Neuronal stem cell (in vitro differentiated cells): ENCODE measurements at regions not wholly inside any gene's neighbourhood (a gene's known extent, or its start where the extent isn't known, plus 50 kb on each side); places are given as distances from the start of the nearest gene placed in this dataset.

Experiments used
- DNase-seq: peaks from one replicate; pipeline ENCODE4 v3.0.0-alpha.2; 2013; ENCODE audit warnings: low spot score
- H2AFZ ChIP-seq: one replicate; pipeline ENCODE4 v1.6.1; 2013; ENCODE audit warnings: mild to moderate bottlenecking, low read length, inconsistent platforms
- H2AK5ac ChIP-seq: 2 replicates; pipeline ENCODE4 v1.6.1; 2013; ENCODE audit warnings: low read depth, mild to moderate bottlenecking, inconsistent platforms, low read length, moderate library complexity, mixed read lengths
- H2BK120ac ChIP-seq: 2 replicates; pipeline ENCODE4 v1.6.1; 2013; ENCODE audit warnings: low read depth, mild to moderate bottlenecking, inconsistent platforms, low read length, moderate library complexity, mixed read lengths
- H2BK12ac ChIP-seq: one replicate; pipeline ENCODE4 v1.6.1; 2013; ENCODE audit warnings: low read length, inconsistent platforms
- H2BK15ac ChIP-seq: 2 replicates; pipeline ENCODE4 v1.6.1; 2013; ENCODE audit warnings: mild to moderate bottlenecking, low read length, inconsistent platforms, mixed read lengths
- H2BK5ac ChIP-seq: one replicate; pipeline ENCODE4 v1.6.1; 2013; ENCODE audit warnings: inconsistent platforms, mild to moderate bottlenecking, low read length, moderate library complexity
- H3K14ac ChIP-seq: one replicate; pipeline ENCODE4 v1.6.1; 2013; ENCODE audit warnings: low read length, inconsistent platforms
- H3K18ac ChIP-seq: 2 replicates; pipeline ENCODE4 v1.6.1; 2013; ENCODE audit warnings: low read length, inconsistent platforms
- H3K23ac ChIP-seq: 2 replicates; pipeline ENCODE4 v1.6.1; 2013; ENCODE audit warnings: low read depth, mild to moderate bottlenecking, mixed read lengths, low read length, inconsistent platforms; ENCODE audit not compliant: poor library complexity
- H3K27ac ChIP-seq: replicated peaks from 3 replicates; pipeline ENCODE4 v1.5.1; 2013; ENCODE audit warnings: low read length, inconsistent platforms
- H3K27me3 ChIP-seq, 3 experiments: 2 replicates each; pipeline ENCODE4 v1.6.1; 2013; ENCODE audit warnings: low read length in 3 of 3, mild to moderate bottlenecking in 2 of 3, inconsistent platforms in 1 of 3, low read depth in 1 of 3, mixed read lengths in 1 of 3, moderate library complexity in 1 of 3; ENCODE audit not compliant: control insufficient read depth in 3 of 3, insufficient read depth in 3 of 3
- H3K36me3 ChIP-seq, 2 donors: replicated peaks in 1 of 2; 2 replicates each; pipeline ENCODE4 v1.6.1; 2013; ENCODE audit warnings: low read length in 2 of 2; ENCODE audit not compliant: control insufficient read depth in 2 of 2, insufficient read depth in 2 of 2
- H3K4ac ChIP-seq: 2 replicates; pipeline ENCODE4 v1.6.1; 2013; ENCODE audit warnings: inconsistent platforms, mild to moderate bottlenecking, low read length, moderate library complexity
- H3K4me1 ChIP-seq, 2 donors: 1 replicate in 1 of 2; 2 replicates in 1 of 2; pipeline ENCODE4 v1.6.1; 2013; ENCODE audit warnings: low read length in 2 of 2, low read depth in 1 of 2; ENCODE audit not compliant: control insufficient read depth in 2 of 2, insufficient read depth in 1 of 2
- H3K4me2 ChIP-seq: one replicate; pipeline ENCODE4 v1.6.1; 2013; ENCODE audit warnings: mild to moderate bottlenecking, low read length, inconsistent platforms; ENCODE audit not compliant: insufficient read depth, poor library complexity, severe bottlenecking
- H3K4me3 ChIP-seq, 2 donors: 2 replicates each; pipeline ENCODE4 v1.5.1; 2013; ENCODE audit warnings: low read length in 2 of 2, mild to moderate bottlenecking in 2 of 2, inconsistent platforms in 1 of 2, moderate library complexity in 1 of 2
- H3K79me1 ChIP-seq: one replicate; pipeline ENCODE4 v1.6.1; 2013; ENCODE audit warnings: low read depth, mild to moderate bottlenecking, inconsistent platforms, low read length, moderate library complexity
- H3K9ac ChIP-seq: one replicate; pipeline ENCODE4 v1.6.1; 2013; ENCODE audit warnings: mild to moderate bottlenecking, low read depth, low read length, inconsistent platforms; ENCODE audit not compliant: poor library complexity
- H3K9me3 ChIP-seq, 2 donors: replicated peaks in 1 of 2; 2 replicates each; pipeline versions ENCODE3 to v1.6.1; 2013; ENCODE audit warnings: low read length in 2 of 2, mild to moderate bottlenecking in 2 of 2, inconsistent platforms in 1 of 2, low read depth in 1 of 2, mixed read lengths in 1 of 2, moderate library complexity in 1 of 2; ENCODE audit not compliant: control insufficient read depth in 2 of 2, insufficient read depth in 1 of 2
- H4K8ac ChIP-seq: one replicate; pipeline ENCODE4 v1.6.1; 2013; ENCODE audit warnings: low read depth, mild to moderate bottlenecking, inconsistent platforms, low read length, moderate library complexity
- H4K91ac ChIP-seq: one replicate; pipeline ENCODE4 v1.6.1; 2013; ENCODE audit warnings: low read length, low read depth, mild to moderate bottlenecking, inconsistent platforms; ENCODE audit not compliant: poor library complexity
- WGBS, 2 donors: extraction: QIAGEN DNeasy Blood & Tissue Kit; methylation state at CpG; one replicate each; pipeline ENCODE4 v1.1.7; 2013; ENCODE audit warnings: missing lambda C conversion rate in 2 of 2, mixed read lengths in 1 of 2; ENCODE audit not compliant: insufficient read length in 2 of 2, insufficient replicate concordance in 1 of 2; ENCODE audit errors: extremely low coverage in 2 of 2; 5-methylcytosine and 5-hydroxymethylcytosine counted together

- H3K4me1 ChIP-seq: peaks cover 0 to 4% of the 10 kb centered on the region in 2 donors
- WGBS, 2 donors: no CpG with 5 or more reads among the region's 5 CpGs
- H2BK12ac ChIP-seq: no peak overlapping the region
Observed at GRCh38 chr20:12054556-12054955, 136.9 kb downstream of the BTBD3 start.

GRCh38 chr20:12055161-12055560 is 137.5 kb downstream of the BTBD3 start:
- Histone ChIP-seq H4K8ac (no peak overlapping the region), H3K27ac (no peak overlapping the region), H3K23ac (no peak overlapping the region), H3K9ac (no peak overlapping the region), H3K4ac (no peak overlapping the region), H3K4me3 (no peak overlapping the region), H2AFZ (no peak overlapping the region), H2AK5ac (no peak overlapping the region), H3K9me3 (no peaks in the 10 kb centered on the region), H3K79me1 (no peaks in the 10 kb centered on the region), H3K14ac (no peak overlapping the region), H3K18ac (no peak overlapping the region), H2BK5ac (no peak overlapping the region), H4K91ac (no peak overlapping the region), H3K4me1 (peaks cover 0 to 4% of the 10 kb centered on the region in 2 donors), H2BK120ac (no peak overlapping the region), H3K4me2 (no peak overlapping the region), H3K36me3 (no peaks in the 10 kb centered on the region), H2BK15ac (no peak overlapping the region), H3K27me3 (no peaks in the 10 kb centered on the region), H2BK12ac (no peak overlapping the region)
- DNase-seq: no peak
- no CpG with 5 or more reads among the region's 3 CpGs for WGBS, 2 donors

More at GRCh38 chr20:12054556-12054955, 136.9 kb downstream of the BTBD3 start:
- no peaks in the 10 kb centered on the region for H3K79me1 ChIP-seq
- H3K23ac ChIP-seq: no peak overlapping the region
- no peak overlapping the region for H3K14ac ChIP-seq
- H3K4ac ChIP-seq: no peak overlapping the region
- DNase-seq: no peak
- H3K9ac ChIP-seq: no peak overlapping the region
- no peak overlapping the region for H2AK5ac ChIP-seq
- no peak overlapping the region for H2BK5ac ChIP-seq
- H3K4me2 ChIP-seq: no peak overlapping the region
- no peaks in the 10 kb centered on the region for H3K27me3 ChIP-seq
- no peak overlapping the region for H3K4me3 ChIP-seq
- H4K91ac ChIP-seq: no peak overlapping the region
- no peak overlapping the region for H2BK15ac ChIP-seq
- H3K27ac ChIP-seq: no peak overlapping the region
- no peaks in the 10 kb centered on the region for H3K9me3 ChIP-seq
- H3K36me3 ChIP-seq: no peaks in the 10 kb centered on the region
- H4K8ac ChIP-seq: no peak overlapping the region
- H2AFZ ChIP-seq: no peak overlapping the region
- H2BK120ac ChIP-seq: no peak overlapping the region
- no peak overlapping the region for H3K18ac ChIP-seq

GRCh38 chr20:12056839-12057238 is 139.1 kb downstream of the BTBD3 start:
- H2BK120ac ChIP-seq: no peak overlapping the region
- H4K91ac ChIP-seq: no peak overlapping the region
- H2BK5ac ChIP-seq: no peak overlapping the region
- no peak overlapping the region for H3K9ac ChIP-seq
- H3K36me3 ChIP-seq: no peaks in the 10 kb centered on the region
- no peak overlapping the region for H3K23ac ChIP-seq
- H3K18ac ChIP-seq: no peak overlapping the region
- no peak overlapping the region for H2BK12ac ChIP-seq
- no peak overlapping the region for H3K27ac ChIP-seq
- H3K9me3 ChIP-seq: no peaks in the 10 kb centered on the region
- no CpG with 5 or more reads among the region's 2 CpGs for WGBS, 2 donors
- H2AK5ac ChIP-seq: no peak overlapping the region
- H2AFZ ChIP-seq: no peak overlapping the region
- DNase-seq: no peak
- no peak overlapping the region for H3K4me3 ChIP-seq
- H3K14ac ChIP-seq: no peak overlapping the region
- H2BK15ac ChIP-seq: no peak overlapping the region
- H4K8ac ChIP-seq: no peak overlapping the region
- no peaks in the 10 kb centered on the region for H3K27me3 ChIP-seq
- no peak overlapping the region for H3K4ac ChIP-seq
- no peak overlapping the region for H3K4me2 ChIP-seq
- H3K4me1 ChIP-seq: peaks cover 0 to 4% of the 10 kb centered on the region in 2 donors
- H3K79me1 ChIP-seq: no peaks in the 10 kb centered on the region

GRCh38 chr20:12057778-12058177 is 140.1 kb downstream of the BTBD3 start:
- H2BK15ac ChIP-seq: no peak overlapping the region
- no CpG with 5 or more reads among the region's 6 CpGs for WGBS, 2 donors

More at GRCh38 chr20:12057778-12058177, 140.1 kb downstream of the BTBD3 start:
- no peaks in the 10 kb centered on the region for H3K9me3 ChIP-seq
- no peak overlapping the region for H2BK5ac ChIP-seq
- no peak overlapping the region for H3K4ac ChIP-seq
- H3K4me2 ChIP-seq: no peak overlapping the region
- no peak overlapping the region for H3K14ac ChIP-seq
- no peak overlapping the region for H3K9ac ChIP-seq
- DNase-seq: no peak
- H3K23ac ChIP-seq: no peak overlapping the region
- no peak overlapping the region for H2AFZ ChIP-seq
- no peak overlapping the region for H2BK12ac ChIP-seq
- no peaks in the 10 kb centered on the region for H3K36me3 ChIP-seq
- no peaks in the 10 kb centered on the region for H3K27me3 ChIP-seq
- peaks cover 0 to 4% of the 10 kb centered on the region in 2 donors for H3K4me1 ChIP-seq
- no peaks in the 10 kb centered on the region for H3K79me1 ChIP-seq
- no peak overlapping the region for H4K8ac ChIP-seq
- no peak overlapping the region for H2BK120ac ChIP-seq
- H3K18ac ChIP-seq: no peak overlapping the region
- no peak overlapping the region for H2AK5ac ChIP-seq
- H3K27ac ChIP-seq: no peak overlapping the region
- no peak overlapping the region for H4K91ac ChIP-seq
- no peak overlapping the region for H3K4me3 ChIP-seq
